Body of pancreas (tissue), 4 donors: ENCODE measurements at regions not wholly inside any gene's neighbourhood (a gene's known extent, or its start where the extent isn't known, plus 50 kb on each side); places are given as distances from the start of the nearest gene placed in this dataset.

Experiments used
- ATAC-seq: fragments of 150-250 bp; one replicate; pipeline ENCODE4 v1.9.1; 2016
- DNase-seq, 4 donors: peaks; one replicate each; pipeline ENCODE4 v3.0.0-alpha.2; 2019
- H3K27ac ChIP-seq, 4 donors: fragments of 200-600 bp; sonication (generic); 1 replicate in 3 of 4; 2 replicates in 1 of 4; pipeline versions ENCODE4 v1.5.1 to v1.6.1; 2016 to 2019; ENCODE audit warnings: mild to moderate bottlenecking in 1 of 4, mixed read lengths in 1 of 4, moderate library complexity in 1 of 4
- H3K27me3 ChIP-seq, 2 donors: fragments of 200-600 bp; sonication (generic); one replicate each; pipeline ENCODE4 v1.6.0; 2016; ENCODE audit warnings: mild to moderate bottlenecking in 1 of 2
- H3K36me3 ChIP-seq, 2 donors: fragments of 200-600 bp; sonication (generic); replicated peaks in 1 of 2; 2 replicates each; pipeline ENCODE4 v1.5.1; 2016; ENCODE audit warnings: low read depth in 2 of 2; ENCODE audit not compliant: insufficient read depth in 1 of 2
- H3K4me1 ChIP-seq: fragments of 200-600 bp; sonication (generic); one replicate; pipeline ENCODE4 v1.6.0; 2016
- H3K4me3 ChIP-seq, 2 donors: fragments of 200-600 bp; sonication (generic); 1 replicate in 1 of 2; 2 replicates in 1 of 2; pipeline ENCODE4 v1.5.1; 2016 to 2019
- H3K9me3 ChIP-seq, 3 donors: fragments of 200-600 bp; sonication (generic); 1 replicate in 2 of 3; 2 replicates in 1 of 3; pipeline ENCODE4 v1.5.1; 2016
- CTCF ChIP-seq, 7 experiments: fragments of 450-650 bp in 4 of 7; fragments of 200-600 bp in 3 of 7; sonication (generic) in 3 of 7; IDR thresholded peaks; one replicate each; pipeline ENCODE4 v1.5.1; 2016 to 2019; ENCODE audit warnings: antibody characterized with exemption in 7 of 7
- POLR2A ChIP-seq, 3 donors: fragments of 450-650 bp; IDR thresholded peaks; one replicate each; pipeline ENCODE4 v1.6.1; 2016; ENCODE audit warnings: antibody characterized with exemption in 3 of 3, mild to moderate bottlenecking in 2 of 3
- WGBS, 2 donors: methylation state at CpG; one replicate each; pipeline ENCODE4 v1.1.5; 2017; 5-methylcytosine and 5-hydroxymethylcytosine counted together
- intact Hi-C: fragments of 100-400 bp; cut with DNase I; formaldehyde crosslinking; loops from one replicate; pipeline ENCODE4 v1.15.1; 2023

GRCh38 chr1:228837817-228838716 lies 102.8 kb downstream of the RHOU start:
- no peaks in the 10 kb centered on the region for H3K27me3 ChIP-seq
- peak overlapping the region; percentile 86 to 95 (median 92) for H3K27ac ChIP-seq
- peaks cover 47% of the 10 kb centered on the region for H3K4me1 ChIP-seq
- TF ChIP-seq CTCF (IDR thresholded peaks at IDR 0.05) (no peak), POLR2A (IDR thresholded peaks at IDR 0.05) (peak in 2 of 3 donors; percentile 58 to 60)
- H3K36me3 ChIP-seq, result no peaks in the 10 kb centered on the region
- H3K4me3 ChIP-seq, result no peak overlapping the region
- intact Hi-C loops, result no loop called here
- DNase-seq, result peak; percentile 74 to 91 (median 82)
- WGBS, 2 donors, result 3 to 17% methylated on average over 6 to 11 of the region's 11 CpGs
- H3K9me3 ChIP-seq, result no peaks in the 10 kb centered on the region
- peak; percentile 82 for ATAC-seq

- Histone ChIP-seq H3K9me3 (no peaks in the 10 kb centered on the region), H3K36me3 (no peaks in the 10 kb centered on the region), H3K27ac (peak overlapping the region; percentile 86 to 95 (median 92)), H3K27me3 (no peaks in the 10 kb centered on the region), H3K4me1 (peaks cover 47% of the 10 kb centered on the region), H3K4me3 (no peak overlapping the region)
- DNase-seq (no peak), ATAC-seq (no peak)
- 73 to 75% methylated on average over 8 of the region's 8 CpGs for WGBS, 2 donors
- intact Hi-C loops, result no loop called here
- TF ChIP-seq CTCF (IDR thresholded peaks at IDR 0.05) (no peak), POLR2A (IDR thresholded peaks at IDR 0.05) (no peak)
Observed at GRCh38 chr1:228838717-228839500, 103.6 kb downstream of the RHOU start.

GRCh38 chr1:228839656-228840055 lies 104.4 kb downstream of the RHOU start:
- 91 to 93% methylated on average over 6 of the region's 6 CpGs for WGBS, 2 donors

GRCh38 chr1:228841632-228842031 lies 106.4 kb downstream of the RHOU start:
- no peaks in the 10 kb centered on the region for H3K9me3 ChIP-seq
- H3K36me3 ChIP-seq, result no peaks in the 10 kb centered on the region
- WGBS, 2 donors, result 84 to 90% methylated on average over 4 of the region's 4 CpGs
- H3K4me3 ChIP-seq, result no peak overlapping the region
- DNase-seq (no peak), ATAC-seq (no peak)
- peaks cover 38% of the 10 kb centered on the region for H3K4me1 ChIP-seq
- peak overlapping the region in 1 of 4 donors; percentile 31 for H3K27ac ChIP-seq
- no peaks in the 10 kb centered on the region for H3K27me3 ChIP-seq
- TF ChIP-seq POLR2A (IDR thresholded peaks at IDR 0.05) (no peak), CTCF (IDR thresholded peaks at IDR 0.05) (no peak)
- intact Hi-C loops, result no loop called here

More at GRCh38 chr1:228839656-228840055, 104.4 kb downstream of the RHOU start:
- no peaks in the 10 kb centered on the region for H3K27me3 ChIP-seq
- intact Hi-C loops, result no loop called here
- H3K27ac ChIP-seq, result peak overlapping the region in 1 of 4 donors; percentile 91
- no peaks in the 10 kb centered on the region for H3K36me3 ChIP-seq
- H3K4me3 ChIP-seq, result no peak overlapping the region
- ATAC-seq (no peak), DNase-seq (no peak)
- TF ChIP-seq POLR2A (IDR thresholded peaks at IDR 0.05) (no peak), CTCF (IDR thresholded peaks at IDR 0.05) (no peak)
- no peaks in the 10 kb centered on the region for H3K9me3 ChIP-seq
- H3K4me1 ChIP-seq, result peaks cover 47% of the 10 kb centered on the region
